B cell (primary cell): ENCODE measurements at regions not wholly inside any gene's neighbourhood (a gene's known extent, or its start where the extent isn't known, plus 50 kb on each side); places are given as distances from the start of the nearest gene placed in this dataset.

Experiments used
- ATAC-seq: fragments of 200-7000 bp; cut with Tn5 transposase; one replicate; pipeline ENCODE4 v1.10.0; 2021; ENCODE audit warnings: low read depth, mild to moderate bottlenecking, moderate number of reproducible peaks, moderate library complexity
- CTCF ChIA-PET: fragments of 350-600 bp; sonication (Branson Sonifier 250); formaldehyde crosslinking; loops from one replicate; lab custom pipeline; 2021; ENCODE audit warnings: antibody characterized with exemption, inconsistent platforms; lab: Charles Lee
- POLR2A ChIA-PET: fragments of 350-600 bp; sonication (Branson Sonifier 250); formaldehyde crosslinking; loops from one replicate; lab custom pipeline; 2021; ENCODE audit warnings: antibody characterized with exemption; lab: Charles Lee
- DNase-seq: peaks from one replicate; pipeline ENCODE4 v3.0.0; 2013
- H2AFZ ChIP-seq: 2 replicates; pipeline ENCODE4 v1.6.1; 2012; ENCODE audit warnings: mild to moderate bottlenecking, low read depth, low read length; ENCODE audit not compliant: insufficient read depth, poor library complexity, severe bottlenecking
- H3K27ac ChIP-seq, 2 donors: 1 replicate in 1 of 2; 2 replicates in 1 of 2; pipeline ENCODE4 v1.5.1; 2012 to 2013; ENCODE audit warnings: low read length in 2 of 2, mild to moderate bottlenecking in 2 of 2, moderate library complexity in 1 of 2
- H3K27me3 ChIP-seq, 4 experiments: fragments of 200-600 bp in 1 of 4; sonication (generic) in 1 of 4; replicated peaks in 1 of 4; 1 replicate in 2 of 4; 2 replicates in 2 of 4; pipeline versions ENCODE4 v1.6.1 to v1.7.0; 2013 to 2016; ENCODE audit warnings: low read length in 3 of 4, mild to moderate bottlenecking in 2 of 4, mixed read lengths in 1 of 4, moderate library complexity in 1 of 4; ENCODE audit not compliant: insufficient read depth in 4 of 4, control insufficient read depth in 3 of 4; ENCODE audit errors: control extremely low read depth in 1 of 4
- H3K36me3 ChIP-seq, 2 experiments: replicated peaks in 1 of 2; 1 replicate in 1 of 2; 2 replicates in 1 of 2; pipeline versions ENCODE4 v1.6.1 to v1.7.1; 2013; ENCODE audit warnings: low read length in 1 of 2; ENCODE audit not compliant: insufficient read depth in 2 of 2, control insufficient read depth in 1 of 2; ENCODE audit errors: control extremely low read depth in 1 of 2, extremely low read depth in 1 of 2
- H3K4me1 ChIP-seq, 2 donors: fragments of 200-600 bp in 1 of 2; sonication (generic) in 1 of 2; 1 replicate in 1 of 2; 2 replicates in 1 of 2; pipeline versions ENCODE4 v1.5.1 to v1.6.1; 2013 to 2017; ENCODE audit warnings: low read length in 2 of 2; ENCODE audit not compliant: control insufficient read depth in 2 of 2, insufficient read depth in 2 of 2
- H3K4me2 ChIP-seq: replicated peaks from 2 replicates; pipeline ENCODE3; 2012; ENCODE audit warnings: mild to moderate bottlenecking, low read depth, low read length; ENCODE audit not compliant: poor library complexity, severe bottlenecking
- H3K4me3 ChIP-seq, 5 experiments: fragments of 200-600 bp in 1 of 5; sonication (generic) in 1 of 5; 1 replicate in 3 of 5; 2 replicates in 2 of 5; pipeline versions ENCODE4 v1.5.1 to v1.7.0; 2011 to 2016; ENCODE audit warnings: low read length in 4 of 5, mild to moderate bottlenecking in 4 of 5, low read depth in 2 of 5, control low read depth in 1 of 5, moderate library complexity in 1 of 5; ENCODE audit not compliant: insufficient read depth in 1 of 5; ENCODE audit errors: control extremely low read depth in 1 of 5, extremely low read depth in 1 of 5
- H3K79me2 ChIP-seq: fragments of 200-600 bp; sonication (generic); one replicate; pipeline ENCODE4 v1.6.0; 2016; ENCODE audit warnings: low read length; ENCODE audit not compliant: control insufficient read depth, insufficient read depth
- H3K9ac ChIP-seq: fragments of 200-600 bp; sonication (generic); 2 replicates; pipeline ENCODE4 v1.6.1; 2017; ENCODE audit warnings: mild to moderate bottlenecking, low read length, moderate library complexity
- H3K9me3 ChIP-seq, 3 donors: one replicate each; pipeline versions ENCODE4 v1.6.1 to v1.7.1; 2013; ENCODE audit warnings: low read length in 2 of 3; ENCODE audit not compliant: control insufficient read depth in 2 of 3, insufficient read depth in 1 of 3; ENCODE audit errors: control extremely low read depth in 1 of 3
- H4K20me1 ChIP-seq: 2 replicates; pipeline ENCODE4 v1.6.0; 2012; ENCODE audit warnings: mild to moderate bottlenecking, low read length; ENCODE audit not compliant: insufficient read depth, control insufficient read depth, poor library complexity, severe bottlenecking
- H3K27ac Mint-ChIP-seq: one replicate; pipeline ENCODE4 v1.8.0; 2021; ENCODE audit warnings: mixed read lengths
- H3K27me3 Mint-ChIP-seq: one replicate; pipeline ENCODE4 v1.8.0; 2021; ENCODE audit warnings: mixed read lengths
- H3K4me1 Mint-ChIP-seq: one replicate; pipeline ENCODE4 v1.8.0; 2021; ENCODE audit warnings: mixed read lengths
- H3K4me3 Mint-ChIP-seq: one replicate; pipeline ENCODE4 v1.8.0; 2021; ENCODE audit warnings: mixed read lengths
- H3K9me3 Mint-ChIP-seq: one replicate; pipeline ENCODE4 v1.8.0; 2022; ENCODE audit warnings: mixed read lengths; ENCODE audit not compliant: insufficient read depth
- EZH2 ChIP-seq: IDR thresholded peaks from 2 replicates; pipeline ENCODE4 v1.6.1; 2012; ENCODE audit warnings: borderline replicate concordance, low read depth, mild to moderate bottlenecking, moderate library complexity, low read length; ENCODE audit not compliant: insufficient read depth, poor library complexity, severe bottlenecking
- WGBS: methylation state at CpG from one replicate; pipeline ENCODE4 v1.1.5; 2013; ENCODE audit warnings: missing lambda C conversion rate; ENCODE audit not compliant: insufficient coverage; 5-methylcytosine and 5-hydroxymethylcytosine counted together
- intact Hi-C: fragments of 100-400 bp; cut with micrococcal nuclease; formaldehyde crosslinking; loops from one replicate; pipeline ENCODE4 v1.10.0; 2022
- TF ChIP-seq, protein P1 (sequence below): fragments of 200-600 bp; IDR thresholded peaks from one replicate; pipeline ENCODE4 v1.8.0; 2022; ENCODE audit warnings: antibody characterized with exemption, mild to moderate bottlenecking

DNA sequence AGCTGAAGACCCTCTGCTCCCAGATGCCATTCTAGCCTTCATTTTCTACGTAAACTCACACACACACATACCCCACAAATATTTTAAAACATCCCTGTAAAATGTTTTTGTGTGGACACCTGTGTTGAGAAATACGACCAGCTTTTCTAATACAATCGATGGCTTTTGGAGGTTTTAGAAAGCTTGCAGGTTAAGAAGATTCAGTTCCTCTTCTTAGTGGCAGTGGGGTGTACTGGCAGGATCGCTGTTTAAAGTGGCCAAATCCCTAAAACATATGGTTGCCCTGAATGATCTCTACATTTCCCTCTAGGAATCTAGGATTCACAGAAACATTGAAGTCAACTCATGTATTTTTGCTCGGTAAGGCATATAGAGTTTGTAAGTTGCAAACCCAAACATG, 236.3 kb downstream of the NSG2 start:
- H3K79me2 ChIP-seq: no peaks in the 10 kb centered on the region
- H3K4me3 Mint-ChIP-seq: no peak overlapping the region
- DNase-seq (no peak), ATAC-seq (no peak)
- H3K36me3 ChIP-seq: no peaks in the 10 kb centered on the region
- H3K4me2 ChIP-seq: no peak overlapping the region
- ChIA-PET CTCF (no interaction called here), POLR2A (no interaction called here)
- no peaks in the 10 kb centered on the region for H4K20me1 ChIP-seq
- H3K27ac ChIP-seq: no peak overlapping the region
- no peak overlapping the region for H2AFZ ChIP-seq
- no peaks in the 10 kb centered on the region for H3K9me3 Mint-ChIP-seq
- 100% methylated on average over 2 of the region's 5 CpGs for WGBS
- no peak overlapping the region for H3K4me3 ChIP-seq
- no peaks in the 10 kb centered on the region for H3K4me1 ChIP-seq
- TF ChIP-seq, protein P1, sequence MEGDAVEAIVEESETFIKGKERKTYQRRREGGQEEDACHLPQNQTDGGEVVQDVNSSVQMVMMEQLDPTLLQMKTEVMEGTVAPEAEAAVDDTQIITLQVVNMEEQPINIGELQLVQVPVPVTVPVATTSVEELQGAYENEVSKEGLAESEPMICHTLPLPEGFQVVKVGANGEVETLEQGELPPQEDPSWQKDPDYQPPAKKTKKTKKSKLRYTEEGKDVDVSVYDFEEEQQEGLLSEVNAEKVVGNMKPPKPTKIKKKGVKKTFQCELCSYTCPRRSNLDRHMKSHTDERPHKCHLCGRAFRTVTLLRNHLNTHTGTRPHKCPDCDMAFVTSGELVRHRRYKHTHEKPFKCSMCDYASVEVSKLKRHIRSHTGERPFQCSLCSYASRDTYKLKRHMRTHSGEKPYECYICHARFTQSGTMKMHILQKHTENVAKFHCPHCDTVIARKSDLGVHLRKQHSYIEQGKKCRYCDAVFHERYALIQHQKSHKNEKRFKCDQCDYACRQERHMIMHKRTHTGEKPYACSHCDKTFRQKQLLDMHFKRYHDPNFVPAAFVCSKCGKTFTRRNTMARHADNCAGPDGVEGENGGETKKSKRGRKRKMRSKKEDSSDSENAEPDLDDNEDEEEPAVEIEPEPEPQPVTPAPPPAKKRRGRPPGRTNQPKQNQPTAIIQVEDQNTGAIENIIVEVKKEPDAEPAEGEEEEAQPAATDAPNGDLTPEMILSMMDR: no peak
- no peak for TF ChIP-seq EZH2
- peaks cover 0 to 4% (median 0%) of the 10 kb centered on the region in 3 donors for H3K9me3 ChIP-seq
- peaks cover 9% of the 10 kb centered on the region for H3K27me3 Mint-ChIP-seq
- no peak overlapping the region for H3K27ac Mint-ChIP-seq
- H3K9ac ChIP-seq: no peak overlapping the region
- intact Hi-C loops: no loop called here
- no peaks in the 10 kb centered on the region for H3K4me1 Mint-ChIP-seq
- H3K27me3 ChIP-seq: no peaks in the 10 kb centered on the region

DNA sequence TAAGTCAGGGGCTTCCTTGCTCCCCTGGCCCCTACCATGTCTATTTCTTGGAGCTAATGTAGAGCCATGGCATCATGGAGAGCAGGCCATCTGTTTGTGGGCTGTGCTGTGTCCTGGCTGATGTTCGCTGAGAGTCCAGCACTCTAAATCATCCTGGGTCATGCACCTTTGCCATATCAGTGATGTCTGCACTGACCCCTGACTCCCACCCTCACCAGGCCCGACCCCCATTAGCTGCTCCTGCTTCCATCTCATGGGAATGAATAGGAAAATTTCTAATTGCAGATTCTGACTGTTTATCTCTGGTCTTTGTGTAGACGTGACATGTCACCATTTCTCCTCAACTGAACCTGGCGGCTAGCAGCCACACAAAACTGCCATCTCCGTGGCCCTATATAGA, 236.9 kb downstream of the NSG2 start:
- Histone ChIP-seq H2AFZ (no peak overlapping the region), H3K4me2 (no peak overlapping the region), H3K27me3 (no peaks in the 10 kb centered on the region), H4K20me1 (no peaks in the 10 kb centered on the region), H3K79me2 (no peaks in the 10 kb centered on the region), H3K9ac (no peak overlapping the region), H3K4me1 (no peaks in the 10 kb centered on the region), H3K4me3 (no peak overlapping the region), H3K27ac (no peak overlapping the region), H3K9me3 (peaks cover 0 to 4% (median 0%) of the 10 kb centered on the region in 3 donors), H3K36me3 (no peaks in the 10 kb centered on the region)
- TF ChIP-seq EZH2: no peak
- TF ChIP-seq, protein P1: no peak
- ChIA-PET POLR2A (no interaction called here), CTCF (no interaction called here)
- no peak for ATAC-seq
- no peak for DNase-seq
- Mint-ChIP-seq H3K4me1 (no peaks in the 10 kb centered on the region), H3K9me3 (no peaks in the 10 kb centered on the region), H3K27ac (no peak overlapping the region), H3K27me3 (peaks cover 9% of the 10 kb centered on the region), H3K4me3 (no peak overlapping the region)
- 90% methylated on average over 4 of the region's 5 CpGs for WGBS
- intact Hi-C loops: no loop called here
